Right renal pelvis (tissue), 4 donors: ENCODE measurements at regions not wholly inside any gene's neighbourhood (a gene's known extent, or its start where the extent isn't known, plus 50 kb on each side); places are given as distances from the start of the nearest gene placed in this dataset.
"Not testable (repeated sequence)": the region's sequence is repeated elsewhere in the genome, so short reads cannot be mapped to it uniquely, and the experiment has no call there.

ENCODE experiments used
- DNase-seq, 4 donors: peaks; one replicate each; pipeline ENCODE4 v3.0.0-alpha.2; 2013; ENCODE audit warnings: low read depth in 4 of 4, low spot score in 3 of 4, missing footprints in 1 of 4

DNA sequence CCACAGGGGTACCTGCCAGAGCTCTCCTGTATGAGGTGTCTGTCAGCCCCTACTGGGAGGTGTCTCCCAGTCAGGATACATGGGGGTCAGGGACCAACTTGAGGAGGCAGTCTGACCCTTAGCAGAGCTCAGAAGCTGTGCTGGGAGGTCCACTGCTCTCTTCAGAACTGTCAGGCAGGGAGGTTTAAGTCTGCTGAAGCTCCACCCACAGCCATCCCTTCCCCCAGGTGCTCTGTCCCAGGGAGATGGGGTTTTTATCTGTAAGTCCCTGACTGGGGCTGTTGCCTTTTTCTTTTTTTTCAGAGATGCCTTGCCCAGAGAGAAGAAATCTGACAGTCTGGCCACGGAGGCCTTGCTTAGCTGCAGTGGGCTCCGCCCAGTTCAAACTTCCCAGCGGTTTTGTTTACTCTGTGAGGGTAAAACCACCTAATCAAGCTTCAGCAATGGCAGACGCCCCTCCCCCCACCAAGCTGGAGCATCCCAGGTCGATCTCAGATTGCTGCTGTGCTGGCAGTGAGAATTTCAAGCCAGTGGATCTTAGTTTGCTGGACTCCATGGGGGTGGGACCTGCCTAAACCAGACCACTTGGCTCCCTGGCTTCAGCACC is 118.5 kb upstream of the RADX start:
- DNase-seq: not testable (repeated sequence)

GRCh38 chrX:106499473-106499872 is 112.3 kb upstream of the RADX start:
- no peak for DNase-seq

- no peak for DNase-seq
Observed at GRCh38 chrX:106510713-106511403, 100.9 kb upstream of the RADX start.
